GM12878 (cell line): ENCODE measurements at regions not wholly inside any gene's neighbourhood (a gene's known extent, or its start where the extent isn't known, plus 50 kb on each side); places are given as distances from the start of the nearest gene placed in this dataset.

Experiments used
- ATAC-seq: fragments of 200-7000 bp; cut with Tn5 transposase; 3 replicates; pipeline ENCODE4 v1.9.1; 2020; ENCODE audit warnings: mild to moderate bottlenecking, moderate library complexity
- BruUV-seq: library from RNA; stranded (reverse); fragments of 400-500 nt; replicated peaks from 2 replicates; lab custom pipeline; 2021; lab: Mats Ljungman, UMichigan
- CTCF ChIA-PET: fragments of 300-600 bp; sonication (Branson Sonifier 250); formaldehyde crosslinking; extraction: SDS; loops from one replicate; lab custom pipeline; 2021; ENCODE audit warnings: inconsistent platforms; lab: Yijun Ruan, JAX
- POLR2A ChIA-PET: fragments of 350-600 bp; formaldehyde crosslinking; extraction: SDS; loops from one replicate; lab custom pipeline; 2021; ENCODE audit warnings: inconsistent platforms; lab: Charles Lee
- RAD21 ChIA-PET: fragments of 300-600 bp; sonication (Branson Sonifier 250); formaldehyde crosslinking; loops from one replicate; lab custom pipeline; 2023; ENCODE audit warnings: antibody characterized with exemption; ENCODE audit not compliant: unreplicated experiment; lab: Charles Lee
- SMC1A ChIA-PET: fragments of 300-600 bp; sonication (Branson Sonifier 250); formaldehyde crosslinking; loops from one replicate; lab custom pipeline; 2023; ENCODE audit not compliant: unreplicated experiment, uncharacterized antibody; lab: Charles Lee
- DNase-seq: peaks from one replicate; pipeline ENCODE4 v3.0.0-alpha.2; 2011; ENCODE audit warnings: low read depth, low spot score
- FAIRE-seq: peaks from 3 replicates; lab custom pipeline; 2011; peaks lifted over from hg19 to GRCh38; lab: Jason Lieb, UNC
- H2AFZ ChIP-seq: 2 replicates; pipeline ENCODE4 v1.6.0; 2011; ENCODE audit warnings: low read depth, low read length, control low read depth; ENCODE audit not compliant: control insufficient read depth
- H3K27ac ChIP-seq: 2 replicates; pipeline ENCODE4 v1.5.1; 2011; ENCODE audit warnings: control low read depth; ENCODE audit not compliant: control insufficient read depth, insufficient read depth
- H3K27me3 ChIP-seq, 2 experiments: replicated peaks in 1 of 2; 2 replicates each; pipeline versions ENCODE4 v1.6.0 to v1.6.1; 2011; ENCODE audit warnings: low read length in 1 of 2; ENCODE audit not compliant: control insufficient read depth in 2 of 2, insufficient read depth in 2 of 2
- H3K36me3 ChIP-seq, 2 experiments: 2 replicates each; pipeline ENCODE4 v1.5.1; 2011; ENCODE audit warnings: low read length in 1 of 2; ENCODE audit not compliant: control insufficient read depth in 2 of 2, insufficient read depth in 2 of 2
- H3K4me1 ChIP-seq: 2 replicates; pipeline ENCODE4 v1.6.1; 2011; ENCODE audit warnings: mild to moderate bottlenecking, low read length, moderate library complexity, mixed read lengths; ENCODE audit not compliant: control insufficient read depth, insufficient read depth
- H3K4me2 ChIP-seq: 2 replicates; pipeline ENCODE4 v1.6.0; 2011; ENCODE audit warnings: control low read depth; ENCODE audit not compliant: control insufficient read depth, insufficient read depth
- H3K4me3 ChIP-seq: fragments of 200-600 bp; sonication (generic); 2 replicates; pipeline ENCODE4 v1.5.1; 2016
- H3K79me2 ChIP-seq: 2 replicates; pipeline ENCODE4 v1.6.0; 2011; ENCODE audit warnings: low read length; ENCODE audit not compliant: control insufficient read depth, insufficient read depth
- H3K9ac ChIP-seq: 2 replicates; pipeline ENCODE4 v1.8.0; 2011; ENCODE audit warnings: low read length, control low read depth, mixed read lengths; ENCODE audit not compliant: control insufficient read depth, insufficient read depth
- H3K9me3 ChIP-seq: replicated peaks from 3 replicates; pipeline ENCODE4 v1.5.1; 2011; ENCODE audit warnings: mild to moderate bottlenecking, low read length; ENCODE audit not compliant: control insufficient read depth, insufficient read depth
- H4K20me1 ChIP-seq: 2 replicates; pipeline ENCODE4 v1.6.0; 2011; ENCODE audit not compliant: control insufficient read depth, insufficient read depth
- BACH1 ChIP-seq: fragments of 450-650 bp; IDR thresholded peaks from 2 replicates; pipeline ENCODE4 v1.6.1; 2017; ENCODE audit warnings: mild to moderate bottlenecking, borderline replicate concordance
- CBX5 ChIP-seq: sonication (generic); IDR thresholded peaks from 2 replicates; pipeline ENCODE4 v1.6.1; 2016; ENCODE audit warnings: low read depth, moderate library complexity, mild to moderate bottlenecking, inconsistent platforms
- CHD1 ChIP-seq: IDR thresholded peaks from 2 replicates; pipeline ENCODE4 v1.6.1; 2012; ENCODE audit warnings: low read depth, low read length, improper control_type of control experiment
- CTCF ChIP-seq, 3 experiments: IDR thresholded peaks in 2 of 3; conservative IDR thresholded peaks in 1 of 3; 2 replicates each; pipeline ENCODE4 v1.5.1; 2011; ENCODE audit warnings: low read depth in 3 of 3, low read length in 3 of 3, mild to moderate bottlenecking in 3 of 3, control low read depth in 2 of 3, moderate library complexity in 2 of 3, inconsistent platforms in 1 of 3, mixed read lengths in 1 of 3; ENCODE audit not compliant: control insufficient read depth in 2 of 3, insufficient read depth in 1 of 3; ENCODE audit errors: extremely low read depth in 1 of 3
- IKZF1 ChIP-seq: fragments of 450-650 bp; conservative IDR thresholded peaks from 2 replicates; pipeline ENCODE4 v1.6.1; 2017; ENCODE audit warnings: antibody characterized with exemption, mild to moderate bottlenecking
- KLF5 ChIP-seq: fragments of 450-650 bp; IDR thresholded peaks from 2 replicates; pipeline ENCODE4 v1.6.1; 2014; ENCODE audit warnings: mild to moderate bottlenecking; ENCODE audit not compliant: partially characterized antibody
- MEF2A ChIP-seq: IDR thresholded peaks from 2 replicates; pipeline ENCODE4 v1.6.1; 2011; ENCODE audit warnings: low read depth, mild to moderate bottlenecking, low read length, moderate library complexity; ENCODE audit not compliant: insufficient read depth
- MTA2 ChIP-seq: fragments of 450-650 bp; IDR thresholded peaks from 2 replicates; pipeline ENCODE4 v1.6.1; 2016; ENCODE audit warnings: low read depth, mild to moderate bottlenecking, moderate library complexity
- MYC ChIP-seq: IDR thresholded peaks from 2 replicates; pipeline ENCODE4 v1.6.1; 2011; ENCODE audit warnings: mild to moderate bottlenecking, low read length, moderate library complexity, inconsistent platforms; ENCODE audit not compliant: insufficient read depth, insufficient replicate concordance, insufficient read length, severe bottlenecking
- NBN ChIP-seq: fragments of 450-650 bp; IDR thresholded peaks from 2 replicates; pipeline ENCODE4 v1.6.1; 2016
- NFIC ChIP-seq: IDR thresholded peaks from 2 replicates; pipeline ENCODE4 v1.6.1; 2012; ENCODE audit warnings: low read depth, mild to moderate bottlenecking, inconsistent platforms, low read length, moderate library complexity
- PBX3 ChIP-seq: IDR thresholded peaks from 2 replicates; pipeline ENCODE4 v1.6.1; 2011; ENCODE audit warnings: mild to moderate bottlenecking, low read depth, low read length, moderate library complexity; ENCODE audit not compliant: insufficient replicate concordance
- SIN3A ChIP-seq: IDR thresholded peaks from 2 replicates; pipeline ENCODE4 v1.6.1; 2012; ENCODE audit warnings: low read depth, low read length, improper control_type of control experiment
- SUPT20H ChIP-seq: IDR thresholded peaks from 2 replicates; pipeline ENCODE4 v1.6.1; 2011; ENCODE audit warnings: low read depth, mild to moderate bottlenecking, low read length, moderate library complexity, borderline replicate concordance; ENCODE audit not compliant: control insufficient read depth
- TCF12 ChIP-seq: IDR thresholded peaks from 2 replicates; pipeline ENCODE4 v1.6.1; 2011; ENCODE audit warnings: low read depth, mild to moderate bottlenecking, low read length
- WGBS: methylation state at CpG from one replicate; pipeline ENCODE4 v1.1.6; 2016; ENCODE audit warnings: low lambda C conversion rate; ENCODE audit not compliant: insufficient replicate concordance, insufficient coverage; ENCODE audit errors: missing lambda C conversion rate; 5-methylcytosine and 5-hydroxymethylcytosine counted together
- in situ Hi-C: fragments of 300-500 bp; cut with MboI; formaldehyde crosslinking; loops from 9 replicates; pipeline ENCODE4 v1.14.3; 2018; ENCODE audit warnings: mixed read lengths
- intact Hi-C: fragments of 100-400 bp; cut with micrococcal nuclease; formaldehyde crosslinking; loops from one replicate; pipeline ENCODE4 v1.14.2; 2022; ENCODE audit not compliant: unreplicated experiment

- TF ChIP-seq SIN3A (no peak), MEF2A (no peak), IKZF1 (no peak), CTCF (IDR thresholded peaks at IDR 0.05 in 2 of 3, conservative IDR thresholded peaks at IDR 0.05 in 1 of 3; ENCODE audit: control insufficient read depth in 2 of 3, extremely low read depth in 1 of 3, insufficient read depth in 1 of 3, low read depth in 3 of 3, low read length in 3 of 3) (no peak), SUPT20H (no peak), MTA2 (no peak)
- DNase-seq (no peak), ATAC-seq (no peak), FAIRE-seq (no peak)
- no TSS peak for BruUV-seq
- ChIA-PET POLR2A (no interaction called here), RAD21 (no interaction called here), SMC1A (no interaction called here), CTCF (no interaction called here)
- no peak overlapping the region for H2AFZ ChIP-seq
- in situ Hi-C loops (no loop called here), intact Hi-C loops (no loop called here)
- H3K4me2 ChIP-seq: no peak overlapping the region
- H3K4me1 ChIP-seq: no peaks in the 10 kb centered on the region
- H3K27me3 ChIP-seq: no peaks in the 10 kb centered on the region
- no peaks in the 10 kb centered on the region for H3K9me3 ChIP-seq
- H3K36me3 ChIP-seq: no peaks in the 10 kb centered on the region
- WGBS: 2% methylated on average over 5 of the region's 5 CpGs
- H3K27ac ChIP-seq: no peak overlapping the region
- H3K4me3 ChIP-seq: no peak overlapping the region
- no peaks in the 10 kb centered on the region for H3K79me2 ChIP-seq
- no peaks in the 10 kb centered on the region for H4K20me1 ChIP-seq
- no peak overlapping the region for H3K9ac ChIP-seq
Measured at GRCh38 chr14:83614956-83615355, 1915.0 kb upstream of the FLRT2 start.

- in situ Hi-C loops: no loop called here
- intact Hi-C loops: no loop called here
- Histone ChIP-seq H3K36me3 (no peaks in the 10 kb centered on the region), H3K27ac (no peak overlapping the region)
- FAIRE-seq (no peak), DNase-seq (no peak)
- RAD21 ChIA-PET: no interaction called here
- TF ChIP-seq NFIC: no peak
- no peak for TF ChIP-seq MTA2
- no peak for TF ChIP-seq CHD1
- TF ChIP-seq CBX5: no peak
- TF ChIP-seq KLF5: no peak
- TF ChIP-seq TCF12: no peak
- TF ChIP-seq BACH1: no peak
- TF ChIP-seq MYC: no peak
- TF ChIP-seq NBN: no peak
- TF ChIP-seq PBX3: no peak
- TF ChIP-seq, all 136 proteins: peak for 0
- POLR2A ChIA-PET: no interaction called here
- WGBS: 25% methylated on average over 1 of the region's 1 CpG
- Histone ChIP-seq H4K20me1 (no peaks in the 10 kb centered on the region), H2AFZ (no peak overlapping the region), H3K4me3 (no peak overlapping the region), H3K27me3 (no peaks in the 10 kb centered on the region), H3K4me1 (no peaks in the 10 kb centered on the region), H3K9ac (no peak overlapping the region), H3K4me2 (no peak overlapping the region), H3K79me2 (no peaks in the 10 kb centered on the region), H3K9me3 (no peaks in the 10 kb centered on the region)
- no peak for ATAC-seq
- SMC1A ChIA-PET: no interaction called here
- no TSS peak for BruUV-seq
- CTCF ChIA-PET: no interaction called here
Measured at GRCh38 chr14:83624541-83624940, 1905.4 kb upstream of the FLRT2 start.
